ENCODE measurements at regions not wholly inside any gene's neighbourhood (a gene's known extent, or its start where the extent isn't known, plus 50 kb on each side); places are given as distances from the start of the nearest gene placed in this dataset.
"Not testable (repeated sequence)": the region's sequence is repeated elsewhere in the genome, so short reads cannot be mapped to it uniquely, and the experiment has no call there.

- no peak for DNase-seq (ENCODE audit: low read depth)
Measured at GRCh38 chr1:41980827-41981653, 62.3 kb upstream of the HIVEP3 start.

GRCh38 chr1:41978986-41979385, 60.3 kb upstream of the HIVEP3 start:
- no peak for DNase-seq (ENCODE audit: low read depth)

GRCh38 chr1:41977326-41977725, 58.6 kb upstream of the HIVEP3 start:
- no peak for DNase-seq (ENCODE audit: low read depth)

DNA sequence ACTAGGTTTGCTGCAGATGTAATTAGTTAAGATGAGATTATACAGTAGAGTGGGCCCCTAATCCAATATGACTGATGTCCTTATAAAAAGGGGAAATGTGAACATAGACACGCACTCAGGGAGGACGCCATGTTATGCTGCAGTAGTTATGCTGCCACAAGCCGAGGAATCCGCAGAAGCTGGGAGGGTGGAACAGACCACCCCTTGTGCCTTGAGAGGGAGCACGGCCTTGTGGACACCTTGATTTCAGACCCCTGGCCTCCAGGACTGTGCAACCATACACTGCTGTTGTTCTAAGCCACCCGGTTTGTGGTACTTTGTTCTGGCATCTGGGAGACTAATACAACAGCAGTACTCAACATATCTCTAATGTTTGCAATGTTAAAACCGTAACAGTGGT, 57.9 kb upstream of the HIVEP3 start:
- no peak for DNase-seq (ENCODE audit: low read depth)

- DNase-seq (ENCODE audit: low read depth) = no peak
Measured at GRCh38 chr1:41975850-41976569, 57.3 kb upstream of the HIVEP3 start.

- no peak for DNase-seq (ENCODE audit: low read depth)
Measured at GRCh38 chr1:41975121-41975520, 56.4 kb upstream of the HIVEP3 start.

DNA sequence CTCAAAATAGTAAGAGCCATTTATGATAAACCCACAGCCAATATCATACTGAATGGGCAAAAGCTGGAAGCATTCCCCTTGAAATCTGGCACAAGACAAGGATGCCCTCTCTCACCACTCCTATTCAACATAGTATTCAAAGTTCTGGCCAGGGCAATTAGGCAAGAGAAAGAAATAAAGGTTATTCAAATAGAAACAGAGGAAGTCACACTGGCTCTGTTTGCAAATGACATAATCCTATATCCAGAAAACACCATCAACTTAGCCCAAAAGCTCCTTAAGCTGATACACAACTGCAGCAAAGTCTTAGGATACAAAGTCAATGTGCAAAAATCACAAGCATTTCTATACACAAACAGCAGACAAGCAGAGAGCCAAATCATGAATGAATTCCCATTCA, 49.8 kb upstream of the HIVEP3 start:
- not testable (repeated sequence) for DNase-seq (ENCODE audit: low read depth)
